ENCODE measurements at regions not wholly inside any gene's neighbourhood (a gene's known extent, or its start where the extent isn't known, plus 50 kb on each side); places are given as distances from the start of the nearest gene placed in this dataset.

- DNase-seq (peak in 1 of 2 donors; percentile 37), ATAC-seq (peak; percentile 40 to 87 (median 70))
- 18 to 20% methylated on average over 7 of the region's 7 CpGs for WGBS, 2 donors
- H3K4me1 ChIP-seq: peaks cover 0 to 22% (median 12%) of the 10 kb centered on the region in 9 donors
- H3K27ac ChIP-seq: peak overlapping the region in 6 of 10 donors; percentile 1 to 76 (median 38)
- intact Hi-C loops (cut with DNase I): loop anchor here in 2 of 10 donors (5.0 to 10.0 kb wide), 2 partner anchors 153 to 320 kb away; partner anchors contain the start of gene ADRA1B (in 1 of the 2)
- no peaks in the 10 kb centered on the region for H3K36me3 ChIP-seq
- no peaks in the 10 kb centered on the region for H3K9me3 ChIP-seq
- no peaks in the 10 kb centered on the region for H3K27me3 ChIP-seq
- no peak overlapping the region for H3K4me3 ChIP-seq
- TF ChIP-seq CTCF (IDR thresholded peaks at IDR 0.05): no peak
Measured at GRCh38 chr5:159764283-159765134, 151.8 kb upstream of the ADRA1B start.

GRCh38 chr5:159765135-159765433 lies 151.2 kb upstream of the ADRA1B start:
- peak overlapping the region in 5 of 10 donors; percentile 37 to 76 (median 39) for H3K27ac ChIP-seq
- DNase-seq (no peak), ATAC-seq (no peak)
- H3K4me1 ChIP-seq: peaks cover 0 to 22% (median 12%) of the 10 kb centered on the region in 9 donors
- 53 to 67% methylated on average over 6 of the region's 6 CpGs for WGBS, 2 donors
- TF ChIP-seq CTCF (IDR thresholded peaks at IDR 0.05): no peak
- no peak overlapping the region for H3K4me3 ChIP-seq
- no peaks in the 10 kb centered on the region for H3K36me3 ChIP-seq
- intact Hi-C loops (cut with DNase I): loop anchor here in 2 of 10 donors (5.0 to 10.0 kb wide), 2 partner anchors 152 to 320 kb away; partner anchors contain the start of gene ADRA1B (in 1 of the 2)
- H3K9me3 ChIP-seq: no peaks in the 10 kb centered on the region
- no peaks in the 10 kb centered on the region for H3K27me3 ChIP-seq

GRCh38 chr5:159765760-159766517 lies 150.3 kb upstream of the ADRA1B start:
- peaks cover 0 to 22% (median 12%) of the 10 kb centered on the region in 9 donors for H3K4me1 ChIP-seq
- ATAC-seq (no peak), DNase-seq (no peak)
- no peak overlapping the region for H3K4me3 ChIP-seq
- 75 to 78% methylated on average over 8 of the region's 8 CpGs for WGBS, 2 donors
- TF ChIP-seq CTCF (IDR thresholded peaks at IDR 0.05): no peak
- no peak overlapping the region for H3K27ac ChIP-seq
- H3K9me3 ChIP-seq: no peaks in the 10 kb centered on the region
- intact Hi-C loops (cut with DNase I): loop anchor here in 2 of 10 donors (5.0 to 10.0 kb wide), 2 partner anchors 151 to 321 kb away; partner anchors contain the start of gene ADRA1B (in 1 of the 2)
- no peaks in the 10 kb centered on the region for H3K36me3 ChIP-seq
- H3K27me3 ChIP-seq: no peaks in the 10 kb centered on the region

GRCh38 chr5:159768243-159768642 lies 148.0 kb upstream of the ADRA1B start:
- intact Hi-C loops (cut with DNase I): loop anchor here in 2 of 10 donors (5.0 to 10.0 kb wide), 2 partner anchors 149 to 323 kb away; partner anchors contain the start of gene ADRA1B (in 1 of the 2)
- peaks cover 0 to 20% (median 15%) of the 10 kb centered on the region in 9 donors for H3K4me1 ChIP-seq
- 31 to 54% methylated on average over 2 of the region's 2 CpGs for WGBS, 2 donors
- H3K4me3 ChIP-seq: no peak overlapping the region
- no peaks in the 10 kb centered on the region for H3K9me3 ChIP-seq
- peaks cover 0 to 10% (median 0%) of the 10 kb centered on the region in 7 donors for H3K27me3 ChIP-seq
- TF ChIP-seq CTCF (IDR thresholded peaks at IDR 0.05): no peak
- no peak overlapping the region for H3K27ac ChIP-seq
- ATAC-seq (no peak), DNase-seq (no peak)
- H3K36me3 ChIP-seq: no peaks in the 10 kb centered on the region

Data from heart right ventricle (tissue), 16 donors.